Activated CD8-positive, alpha-beta memory T cell treated with anti-CD3 and anti-CD28 coated beads, Interleukin-2, amount 50 U/mL, for 4 hours (primary cell): ENCODE measurements at regions not wholly inside any gene's neighbourhood (a gene's known extent, or its start where the extent isn't known, plus 50 kb on each side); places are given as distances from the start of the nearest gene placed in this dataset.

Source experiments
- DNase-seq: peaks from one replicate; pipeline ENCODE4 v3.0.0-alpha.2; 2020

GRCh38 chr2:120520929-120521912 lies 175.3 kb downstream of the INHBB start:
- no peak for DNase-seq

- DNase-seq, result no peak
Measured at GRCh38 chr2:120522151-120522751, 176.3 kb downstream of the INHBB start.

- no peak for DNase-seq
Measured at GRCh38 chr2:120523766-120524165, 177.8 kb downstream of the INHBB start.

- DNase-seq, result no peak
Measured at GRCh38 chr2:120524174-120524573, 178.2 kb downstream of the INHBB start.

GRCh38 chr2:120525056-120526046 lies 179.4 kb downstream of the INHBB start:
- DNase-seq, result no peak

GRCh38 chr2:120526047-120526562 lies 180.2 kb downstream of the INHBB start:
- DNase-seq, result no peak

- DNase-seq, result no peak
Measured at GRCh38 chr2:120526997-120527945, 181.3 kb downstream of the INHBB start.

- no peak for DNase-seq
Measured at GRCh38 chr2:120528051-120528692, 182.2 kb downstream of the INHBB start.

- DNase-seq, result no peak
Measured at GRCh38 chr2:120528693-120529076, 182.7 kb downstream of the INHBB start.

- DNase-seq, result no peak
Measured at GRCh38 chr2:120530781-120531180, 184.8 kb downstream of the INHBB start.

- DNase-seq, result no peak
Measured at GRCh38 chr2:120531365-120531764, 185.4 kb downstream of the INHBB start.

GRCh38 chr2:120531863-120532600 lies 186.1 kb downstream of the INHBB start:
- DNase-seq, result no peak

GRCh38 chr2:120533625-120534024 lies 187.7 kb downstream of the INHBB start:
- no peak for DNase-seq

- no peak for DNase-seq
Measured at GRCh38 chr2:120534457-120534856, 188.5 kb downstream of the INHBB start.

- DNase-seq, result no peak
Measured at GRCh38 chr2:120535081-120535480, 189.1 kb downstream of the INHBB start.

- no peak for DNase-seq
Measured at GRCh38 chr2:120536141-120536540, 190.2 kb downstream of the INHBB start.

- DNase-seq, result no peak
Measured at GRCh38 chr2:120538691-120539423, 192.9 kb downstream of the INHBB start.

- no peak for DNase-seq
Measured at GRCh38 chr2:120539424-120539936, 193.5 kb downstream of the INHBB start.
